SK-N-SH (cell line): ENCODE measurements at regions not wholly inside any gene's neighbourhood (a gene's known extent, or its start where the extent isn't known, plus 50 kb on each side); places are given as distances from the start of the nearest gene placed in this dataset.

Experiments
- CTCF ChIA-PET: fragments of 300-600, 350-600 bp; formaldehyde crosslinking; extraction: SDS; loops from one replicate; lab custom pipeline; 2021; lab: Yijun Ruan, JAX
- POLR2A ChIA-PET: fragments of 350-600 bp; sonication (Branson Sonifier 250); formaldehyde crosslinking; extraction: SDS; loops from one replicate; lab custom pipeline; 2020; ENCODE audit warnings: antibody characterized with exemption, inconsistent platforms; lab: Yijun Ruan, JAX
- DNase-seq: peaks from one replicate; pipeline ENCODE4 v3.0.0; 2012
- H2AFZ ChIP-seq: fragments of 200-600 bp; sonication (generic); 2 replicates; pipeline ENCODE4 v1.8.1; 2016; ENCODE audit warnings: antibody characterized with exemption, mild to moderate bottlenecking, low read depth
- H3F3A ChIP-seq: fragments of 200-600 bp; sonication (generic); replicated peaks from 2 replicates; pipeline ENCODE3; 2016; ENCODE audit warnings: antibody characterized with exemption, mild to moderate bottlenecking; ENCODE audit not compliant: insufficient read depth
- H3K27ac ChIP-seq, 2 experiments: fragments of 200-500 bp in 1 of 2; fragments of 200-600 bp in 1 of 2; sonication (Bioruptor generic) in 1 of 2; sonication (generic), shearing (Covaris generic) in 1 of 2; 2 replicates each; pipeline versions ENCODE4 v1.5.1 to v1.6.1; 2014 to 2016; ENCODE audit warnings: low read depth in 2 of 2, inconsistent platforms in 1 of 2, low read length in 1 of 2, mild to moderate bottlenecking in 1 of 2, mixed read lengths in 1 of 2
- H3K27me3 ChIP-seq: fragments of 200-600 bp; sonication (generic), shearing (Covaris generic); 2 replicates; pipeline ENCODE4 v1.6.1; 2016; ENCODE audit warnings: mixed run types; ENCODE audit not compliant: insufficient read depth
- H3K36me3 ChIP-seq, 2 experiments: fragments of 200-500 bp in 1 of 2; fragments of 200-600 bp in 1 of 2; sonication (Bioruptor generic) in 1 of 2; sonication (generic) in 1 of 2; replicated peaks in 1 of 2; 2 replicates each; pipeline versions ENCODE3 to v1.5.1; 2014 to 2016; ENCODE audit warnings: low read length in 1 of 2, mild to moderate bottlenecking in 1 of 2; ENCODE audit not compliant: insufficient read depth in 2 of 2, control insufficient read depth in 1 of 2
- H3K4me1 ChIP-seq, 2 experiments: fragments of 200-500 bp in 1 of 2; fragments of 200-600 bp in 1 of 2; sonication (Bioruptor generic) in 1 of 2; sonication (generic), shearing (Covaris generic) in 1 of 2; 2 replicates each; pipeline versions ENCODE4 v1.5.1 to v1.6.1; 2014 to 2016; ENCODE audit warnings: low read depth in 1 of 2, low read length in 1 of 2, mixed run types in 1 of 2; ENCODE audit not compliant: insufficient read depth in 2 of 2, control insufficient read depth in 1 of 2
- H3K4me2 ChIP-seq: fragments of 200-600 bp; sonication (generic), shearing (Covaris generic); 2 replicates; pipeline ENCODE4 v1.6.1; 2017; ENCODE audit warnings: mixed run types
- H3K4me3 ChIP-seq, 2 experiments: fragments of 200-500 bp in 1 of 2; fragments of 200-600 bp in 1 of 2; sonication (Bioruptor generic) in 1 of 2; sonication (generic), shearing (Covaris generic) in 1 of 2; 2 replicates each; pipeline versions ENCODE4 v1.5.1 to v1.8.1; 2014 to 2016; ENCODE audit warnings: low read depth in 2 of 2, inconsistent platforms in 1 of 2, low read length in 1 of 2, mild to moderate bottlenecking in 1 of 2, mixed read lengths in 1 of 2, moderate library complexity in 1 of 2
- H3K79me2 ChIP-seq: fragments of 200-600 bp; sonication (generic); 2 replicates; pipeline ENCODE4 v1.8.1; 2017; ENCODE audit warnings: mild to moderate bottlenecking; ENCODE audit not compliant: insufficient read depth
- H3K9ac ChIP-seq: fragments of 200-600 bp; sonication (generic); 2 replicates; pipeline ENCODE4 v1.6.1; 2017; ENCODE audit warnings: mixed run types
- H3K9me2 ChIP-seq: fragments of 200-600 bp; sonication (generic); 2 replicates; pipeline ENCODE4 v1.6.1; 2017; ENCODE audit warnings: mixed run types
- H3K9me3 ChIP-seq: fragments of 200-600 bp; sonication (generic); 2 replicates; pipeline ENCODE4 v1.6.1; 2017; ENCODE audit warnings: mixed run types, mild to moderate bottlenecking, moderate library complexity
- H4K20me1 ChIP-seq: fragments of 200-600 bp; sonication (generic); 2 replicates; pipeline ENCODE4 v1.6.1; 2017; ENCODE audit warnings: mild to moderate bottlenecking, mixed run types; ENCODE audit not compliant: insufficient read depth
- CHD2 ChIP-seq: fragments of 150-350 bp; IDR thresholded peaks from 2 replicates; pipeline ENCODE4 v1.6.1; 2018; ENCODE audit warnings: low read length; ENCODE audit not compliant: partially characterized antibody
- EP300 ChIP-seq, 2 experiments: IDR thresholded peaks; 2 replicates each; pipeline versions ENCODE4 v1.4.0 to v1.6.1; 2012; ENCODE audit warnings: borderline replicate concordance in 1 of 2, low read depth in 1 of 2, low read length in 1 of 2
- GATA2 ChIP-seq: sonication (generic); formaldehyde crosslinking; IDR thresholded peaks from 2 replicates; pipeline ENCODE4 v1.5.0; 2020; ENCODE audit warnings: mild to moderate bottlenecking, missing genetic modification reagents
- MXI1 ChIP-seq: IDR thresholded peaks from 2 replicates; pipeline ENCODE4 v1.6.1; 2012; ENCODE audit warnings: mild to moderate bottlenecking, low read depth, low read length, improper control_type of control experiment
- POLR2AphosphoS5 ChIP-seq: IDR thresholded peaks from 2 replicates; pipeline ENCODE4 v1.6.1; 2012; ENCODE audit warnings: low read depth, low read length
- RFX5 ChIP-seq: IDR thresholded peaks from 2 replicates; pipeline ENCODE4 v1.6.1; 2012; ENCODE audit warnings: mild to moderate bottlenecking, improper control_type of control experiment, low read length
- RXRA ChIP-seq: IDR thresholded peaks from 2 replicates; pipeline ENCODE4 v1.4.0; 2012; ENCODE audit warnings: low read depth, mild to moderate bottlenecking, borderline replicate concordance
- YY1 ChIP-seq: IDR thresholded peaks from 2 replicates; pipeline ENCODE4 v1.4.0; 2012; ENCODE audit warnings: low read depth, mild to moderate bottlenecking
- WGBS: methylation state at CpG from one replicate; pipeline ENCODE4 v1.1.6; 2017; ENCODE audit warnings: low lambda C conversion rate; 5-methylcytosine and 5-hydroxymethylcytosine counted together
- TF ChIP-seq, protein P1 (sequence below): IDR thresholded peaks from 2 replicates; pipeline ENCODE4 v1.6.1; 2012; ENCODE audit warnings: mild to moderate bottlenecking, low read depth, low read length, moderate library complexity
- TF ChIP-seq, protein P2 (sequence below): IDR thresholded peaks from 2 replicates; pipeline ENCODE4 v1.4.0; 2012; ENCODE audit warnings: low read depth, borderline replicate concordance
- TF ChIP-seq, protein P3 (sequence below): IDR thresholded peaks from 2 replicates; pipeline ENCODE4; 2012

GRCh38 chr15:61390138-61390537 is 161.0 kb upstream of the RORA start:
- Histone ChIP-seq H3K27ac (no peak overlapping the region), H3K36me3 (no peaks in the 10 kb centered on the region), H3K27me3 (no peaks in the 10 kb centered on the region), H3K9me3 (no peaks in the 10 kb centered on the region; the same call in 1 of the 2 replicates), H3K4me2 (no peak overlapping the region), H3K4me1 (no peaks in the 10 kb centered on the region), H4K20me1 (no peaks in the 10 kb centered on the region), H3F3A (no peaks in the 10 kb centered on the region), H3K9ac (no peak overlapping the region)
- POLR2A ChIA-PET, result no interaction called here
- no peak for TF ChIP-seq RXRA
- TF ChIP-seq, all 33 proteins: peak for 0
- CTCF ChIA-PET, result interaction anchor here (0.6 to 1.5 kb wide), 2 partner anchors 23 to 230 kb away, joined by 3 read pairs; no protein-coding TSS in a partner anchor
- DNase-seq, result no peak
- H2AFZ ChIP-seq, result no peak overlapping the region
- no peak overlapping the region for H3K4me3 ChIP-seq
- no peaks in the 10 kb centered on the region for H3K79me2 ChIP-seq
- H3K9me2 ChIP-seq, result no peaks in the 10 kb centered on the region

GRCh38 chr15:61389334-61390028 is 160.4 kb upstream of the RORA start:
- CTCF ChIA-PET, result interaction anchor here (0.6 to 1.5 kb wide), 3 partner anchors 11 to 231 kb away, joined by 3 to 4 read pairs (median 4); no protein-coding TSS in a partner anchor
- no peaks in the 10 kb centered on the region for H3K4me1 ChIP-seq
- H3K36me3 ChIP-seq, result no peaks in the 10 kb centered on the region
- H3F3A ChIP-seq, result no peaks in the 10 kb centered on the region
- H3K9me3 ChIP-seq, result no peaks in the 10 kb centered on the region; the same call in 1 of the 2 replicates
- H3K4me3 ChIP-seq, result no peak overlapping the region
- POLR2A ChIA-PET, result no interaction called here
- H3K4me2 ChIP-seq, result no peak overlapping the region
- H3K27ac ChIP-seq, result no peak overlapping the region
- WGBS, result 25% methylated on average over 6 of the region's 6 CpGs
- DNase-seq, result no peak
- TF ChIP-seq GATA2, result no peak
- no peak for TF ChIP-seq EP300 (IDR thresholded peaks at IDR 0.05; ENCODE audit: borderline replicate concordance in 1 of 2, low read depth in 1 of 2, low read length in 1 of 2)
- TF ChIP-seq YY1, result no peak
- TF ChIP-seq, protein P1, sequence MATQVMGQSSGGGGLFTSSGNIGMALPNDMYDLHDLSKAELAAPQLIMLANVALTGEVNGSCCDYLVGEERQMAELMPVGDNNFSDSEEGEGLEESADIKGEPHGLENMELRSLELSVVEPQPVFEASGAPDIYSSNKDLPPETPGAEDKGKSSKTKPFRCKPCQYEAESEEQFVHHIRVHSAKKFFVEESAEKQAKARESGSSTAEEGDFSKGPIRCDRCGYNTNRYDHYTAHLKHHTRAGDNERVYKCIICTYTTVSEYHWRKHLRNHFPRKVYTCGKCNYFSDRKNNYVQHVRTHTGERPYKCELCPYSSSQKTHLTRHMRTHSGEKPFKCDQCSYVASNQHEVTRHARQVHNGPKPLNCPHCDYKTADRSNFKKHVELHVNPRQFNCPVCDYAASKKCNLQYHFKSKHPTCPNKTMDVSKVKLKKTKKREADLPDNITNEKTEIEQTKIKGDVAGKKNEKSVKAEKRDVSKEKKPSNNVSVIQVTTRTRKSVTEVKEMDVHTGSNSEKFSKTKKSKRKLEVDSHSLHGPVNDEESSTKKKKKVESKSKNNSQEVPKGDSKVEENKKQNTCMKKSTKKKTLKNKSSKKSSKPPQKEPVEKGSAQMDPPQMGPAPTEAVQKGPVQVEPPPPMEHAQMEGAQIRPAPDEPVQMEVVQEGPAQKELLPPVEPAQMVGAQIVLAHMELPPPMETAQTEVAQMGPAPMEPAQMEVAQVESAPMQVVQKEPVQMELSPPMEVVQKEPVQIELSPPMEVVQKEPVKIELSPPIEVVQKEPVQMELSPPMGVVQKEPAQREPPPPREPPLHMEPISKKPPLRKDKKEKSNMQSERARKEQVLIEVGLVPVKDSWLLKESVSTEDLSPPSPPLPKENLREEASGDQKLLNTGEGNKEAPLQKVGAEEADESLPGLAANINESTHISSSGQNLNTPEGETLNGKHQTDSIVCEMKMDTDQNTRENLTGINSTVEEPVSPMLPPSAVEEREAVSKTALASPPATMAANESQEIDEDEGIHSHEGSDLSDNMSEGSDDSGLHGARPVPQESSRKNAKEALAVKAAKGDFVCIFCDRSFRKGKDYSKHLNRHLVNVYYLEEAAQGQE, result no peak
- no peak for TF ChIP-seq CHD2
- TF ChIP-seq MXI1, result no peak
- TF ChIP-seq, protein P2, sequence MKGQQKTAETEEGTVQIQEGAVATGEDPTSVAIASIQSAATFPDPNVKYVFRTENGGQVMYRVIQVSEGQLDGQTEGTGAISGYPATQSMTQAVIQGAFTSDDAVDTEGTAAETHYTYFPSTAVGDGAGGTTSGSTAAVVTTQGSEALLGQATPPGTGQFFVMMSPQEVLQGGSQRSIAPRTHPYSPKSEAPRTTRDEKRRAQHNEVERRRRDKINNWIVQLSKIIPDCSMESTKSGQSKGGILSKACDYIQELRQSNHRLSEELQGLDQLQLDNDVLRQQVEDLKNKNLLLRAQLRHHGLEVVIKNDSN, result no peak
- TF ChIP-seq, protein P3, sequence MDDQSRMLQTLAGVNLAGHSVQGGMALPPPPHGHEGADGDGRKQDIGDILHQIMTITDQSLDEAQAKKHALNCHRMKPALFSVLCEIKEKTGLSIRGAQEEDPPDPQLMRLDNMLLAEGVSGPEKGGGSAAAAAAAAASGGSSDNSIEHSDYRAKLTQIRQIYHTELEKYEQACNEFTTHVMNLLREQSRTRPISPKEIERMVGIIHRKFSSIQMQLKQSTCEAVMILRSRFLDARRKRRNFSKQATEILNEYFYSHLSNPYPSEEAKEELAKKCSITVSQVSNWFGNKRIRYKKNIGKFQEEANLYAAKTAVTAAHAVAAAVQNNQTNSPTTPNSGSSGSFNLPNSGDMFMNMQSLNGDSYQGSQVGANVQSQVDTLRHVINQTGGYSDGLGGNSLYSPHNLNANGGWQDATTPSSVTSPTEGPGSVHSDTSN, result no peak
- no peak for TF ChIP-seq POLR2AphosphoS5
- no peak for TF ChIP-seq RFX5
- H3K27me3 ChIP-seq, result no peaks in the 10 kb centered on the region
- H4K20me1 ChIP-seq, result no peaks in the 10 kb centered on the region
- no peaks in the 10 kb centered on the region for H3K9me2 ChIP-seq
- no peaks in the 10 kb centered on the region for H3K79me2 ChIP-seq
- no peak overlapping the region for H3K9ac ChIP-seq
- no peak overlapping the region for H2AFZ ChIP-seq
